Panc1 (cell line): ENCODE measurements at regions not wholly inside any gene's neighbourhood (a gene's known extent, or its start where the extent isn't known, plus 50 kb on each side); places are given as distances from the start of the nearest gene placed in this dataset.

Experiments used
- ATAC-seq: fragments of 200-7000 bp; cut with Tn5 transposase; 2 replicates; pipeline ENCODE4 v1.9.1; 2020; ENCODE audit warnings: mild to moderate bottlenecking, moderate library complexity
- BruUV-seq: library from RNA; stranded (reverse); fragments of 400-500 nt; replicated peaks from 2 replicates; lab custom pipeline; 2021; lab: Mats Ljungman, UMichigan
- CTCF ChIA-PET: fragments of 300-600 bp; sonication (Branson Sonifier 250); formaldehyde crosslinking; loops from one replicate; lab custom pipeline; 2022; ENCODE audit warnings: antibody characterized with exemption; lab: Charles Lee
- POLR2A ChIA-PET: fragments of 300-600 bp; sonication (Branson Sonifier 250); formaldehyde crosslinking; loops from one replicate; lab custom pipeline; 2022; ENCODE audit warnings: antibody characterized with exemption; lab: Charles Lee
- DNase-seq: peaks from one replicate; pipeline ENCODE4 v3.0.0-alpha.2; 2010; ENCODE audit warnings: low read depth, low spot score
- H3K27ac ChIP-seq: 2 replicates; pipeline ENCODE4 v1.5.1; 2011; ENCODE audit warnings: mild to moderate bottlenecking, low read length, inconsistent platforms
- H3K27me3 ChIP-seq: fragments of 200-500 bp; sonication (Bioruptor generic); 2 replicates; pipeline ENCODE4 v1.6.0; 2014; ENCODE audit warnings: low read length, inconsistent platforms; ENCODE audit not compliant: control insufficient read depth, insufficient read depth
- H3K36me3 ChIP-seq: fragments of 200-500 bp; sonication (Bioruptor generic); 2 replicates; pipeline ENCODE4 v1.5.1; 2014; ENCODE audit warnings: inconsistent platforms, mild to moderate bottlenecking, low read length, moderate library complexity; ENCODE audit not compliant: control insufficient read depth, insufficient read depth
- H3K4me1 ChIP-seq: 2 replicates; pipeline ENCODE4 v1.5.1; 2011; ENCODE audit warnings: inconsistent platforms, mild to moderate bottlenecking, low read length, moderate library complexity; ENCODE audit not compliant: control insufficient read depth, insufficient read depth
- H3K4me3 ChIP-seq, 2 experiments: 2 replicates each; pipeline ENCODE4 v1.5.1; 2011 to 2012; ENCODE audit warnings: low read depth in 2 of 2, low read length in 2 of 2, mild to moderate bottlenecking in 2 of 2, inconsistent platforms in 1 of 2, moderate library complexity in 1 of 2
- H3K9me3 ChIP-seq: fragments of 200-500 bp; sonication (Bioruptor generic); 2 replicates; pipeline ENCODE4 v1.5.1; 2014; ENCODE audit warnings: low read depth, mild to moderate bottlenecking, inconsistent platforms, low read length, moderate library complexity; ENCODE audit not compliant: control insufficient read depth, insufficient read depth
- POLR2AphosphoS5 ChIP-seq: IDR thresholded peaks from 2 replicates; pipeline ENCODE4 v1.6.1; 2012; ENCODE audit warnings: mild to moderate bottlenecking, low read depth, low read length, moderate library complexity
- SIN3A ChIP-seq: IDR thresholded peaks from 2 replicates; pipeline ENCODE4 v1.6.1; 2012; ENCODE audit warnings: low read depth, mild to moderate bottlenecking, low read length, moderate library complexity, borderline replicate concordance; ENCODE audit not compliant: insufficient read depth
- TCF7L2 ChIP-seq: IDR thresholded peaks from 2 replicates; pipeline ENCODE4 v1.6.1; 2011; ENCODE audit warnings: mild to moderate bottlenecking, low read depth, low read length, inconsistent platforms
- in situ Hi-C: cut with HindIII; loops from 2 replicates; pipeline ENCODE4 v1.10.0; 2016; ENCODE audit warnings: low sequenced_read_pairs, low pct_unique_long_range_greater_than_20kb
- intact Hi-C: fragments of 100-400 bp; cut with micrococcal nuclease; formaldehyde crosslinking; loops from one replicate; pipeline ENCODE4 v1.10.0; 2022; ENCODE audit not compliant: unreplicated experiment
- TF ChIP-seq, protein P1 (sequence below): fragments of 450-650 bp; IDR thresholded peaks from 2 replicates; pipeline ENCODE4 v1.5.1; 2017; ENCODE audit warnings: mild to moderate bottlenecking
- TF ChIP-seq, protein P2 (sequence below), 2 experiments: IDR thresholded peaks; 2 replicates each; pipeline ENCODE4 v1.6.1; 2011 to 2012; ENCODE audit warnings: low read depth in 2 of 2, control low read depth in 1 of 2, low read length in 1 of 2, mild to moderate bottlenecking in 1 of 2, moderate library complexity in 1 of 2; ENCODE audit not compliant: insufficient read depth in 1 of 2

DNA sequence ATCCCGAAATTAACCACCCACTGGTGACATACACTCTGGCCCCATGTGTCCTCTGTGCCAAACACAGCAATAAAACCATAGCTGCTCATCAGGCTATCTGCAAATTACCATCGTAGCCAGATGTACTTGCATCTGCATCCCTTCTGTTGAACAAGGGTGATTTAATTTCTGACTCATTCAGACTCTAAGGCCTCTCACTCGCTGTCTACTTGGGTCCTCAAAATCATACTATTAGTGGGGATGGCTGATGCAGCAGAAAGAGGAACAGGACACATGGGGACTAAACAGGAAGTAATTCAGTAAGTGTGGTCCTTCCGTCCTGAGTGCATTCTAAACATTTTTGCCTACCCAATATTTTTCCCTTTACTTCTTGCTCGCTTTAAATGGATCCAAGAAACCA lies 2275.0 kb upstream of the PCDH20 start:
- Histone ChIP-seq H3K36me3 (no peaks in the 10 kb centered on the region), H3K9me3 (no peaks in the 10 kb centered on the region), H3K27ac (no peak overlapping the region), H3K4me3 (no peak overlapping the region), H3K4me1 (no peaks in the 10 kb centered on the region), H3K27me3 (no peaks in the 10 kb centered on the region)
- BruUV-seq: no TSS peak
- intact Hi-C loops (no loop called here), in situ Hi-C loops (no loop called here)
- ATAC-seq: no peak
- CTCF ChIA-PET: no interaction called here
- POLR2A ChIA-PET: no interaction called here
- TF ChIP-seq TCF7L2: no peak
- TF ChIP-seq, protein P1, sequence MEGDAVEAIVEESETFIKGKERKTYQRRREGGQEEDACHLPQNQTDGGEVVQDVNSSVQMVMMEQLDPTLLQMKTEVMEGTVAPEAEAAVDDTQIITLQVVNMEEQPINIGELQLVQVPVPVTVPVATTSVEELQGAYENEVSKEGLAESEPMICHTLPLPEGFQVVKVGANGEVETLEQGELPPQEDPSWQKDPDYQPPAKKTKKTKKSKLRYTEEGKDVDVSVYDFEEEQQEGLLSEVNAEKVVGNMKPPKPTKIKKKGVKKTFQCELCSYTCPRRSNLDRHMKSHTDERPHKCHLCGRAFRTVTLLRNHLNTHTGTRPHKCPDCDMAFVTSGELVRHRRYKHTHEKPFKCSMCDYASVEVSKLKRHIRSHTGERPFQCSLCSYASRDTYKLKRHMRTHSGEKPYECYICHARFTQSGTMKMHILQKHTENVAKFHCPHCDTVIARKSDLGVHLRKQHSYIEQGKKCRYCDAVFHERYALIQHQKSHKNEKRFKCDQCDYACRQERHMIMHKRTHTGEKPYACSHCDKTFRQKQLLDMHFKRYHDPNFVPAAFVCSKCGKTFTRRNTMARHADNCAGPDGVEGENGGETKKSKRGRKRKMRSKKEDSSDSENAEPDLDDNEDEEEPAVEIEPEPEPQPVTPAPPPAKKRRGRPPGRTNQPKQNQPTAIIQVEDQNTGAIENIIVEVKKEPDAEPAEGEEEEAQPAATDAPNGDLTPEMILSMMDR: no peak
- TF ChIP-seq POLR2AphosphoS5: no peak
- no peak for TF ChIP-seq SIN3A
- TF ChIP-seq, protein P2, sequence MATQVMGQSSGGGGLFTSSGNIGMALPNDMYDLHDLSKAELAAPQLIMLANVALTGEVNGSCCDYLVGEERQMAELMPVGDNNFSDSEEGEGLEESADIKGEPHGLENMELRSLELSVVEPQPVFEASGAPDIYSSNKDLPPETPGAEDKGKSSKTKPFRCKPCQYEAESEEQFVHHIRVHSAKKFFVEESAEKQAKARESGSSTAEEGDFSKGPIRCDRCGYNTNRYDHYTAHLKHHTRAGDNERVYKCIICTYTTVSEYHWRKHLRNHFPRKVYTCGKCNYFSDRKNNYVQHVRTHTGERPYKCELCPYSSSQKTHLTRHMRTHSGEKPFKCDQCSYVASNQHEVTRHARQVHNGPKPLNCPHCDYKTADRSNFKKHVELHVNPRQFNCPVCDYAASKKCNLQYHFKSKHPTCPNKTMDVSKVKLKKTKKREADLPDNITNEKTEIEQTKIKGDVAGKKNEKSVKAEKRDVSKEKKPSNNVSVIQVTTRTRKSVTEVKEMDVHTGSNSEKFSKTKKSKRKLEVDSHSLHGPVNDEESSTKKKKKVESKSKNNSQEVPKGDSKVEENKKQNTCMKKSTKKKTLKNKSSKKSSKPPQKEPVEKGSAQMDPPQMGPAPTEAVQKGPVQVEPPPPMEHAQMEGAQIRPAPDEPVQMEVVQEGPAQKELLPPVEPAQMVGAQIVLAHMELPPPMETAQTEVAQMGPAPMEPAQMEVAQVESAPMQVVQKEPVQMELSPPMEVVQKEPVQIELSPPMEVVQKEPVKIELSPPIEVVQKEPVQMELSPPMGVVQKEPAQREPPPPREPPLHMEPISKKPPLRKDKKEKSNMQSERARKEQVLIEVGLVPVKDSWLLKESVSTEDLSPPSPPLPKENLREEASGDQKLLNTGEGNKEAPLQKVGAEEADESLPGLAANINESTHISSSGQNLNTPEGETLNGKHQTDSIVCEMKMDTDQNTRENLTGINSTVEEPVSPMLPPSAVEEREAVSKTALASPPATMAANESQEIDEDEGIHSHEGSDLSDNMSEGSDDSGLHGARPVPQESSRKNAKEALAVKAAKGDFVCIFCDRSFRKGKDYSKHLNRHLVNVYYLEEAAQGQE (IDR thresholded peaks at IDR 0.05; ENCODE audit: insufficient read depth in 1 of 2, low read depth in 2 of 2, low read length in 1 of 2): no peak
- no peak for DNase-seq

DNA sequence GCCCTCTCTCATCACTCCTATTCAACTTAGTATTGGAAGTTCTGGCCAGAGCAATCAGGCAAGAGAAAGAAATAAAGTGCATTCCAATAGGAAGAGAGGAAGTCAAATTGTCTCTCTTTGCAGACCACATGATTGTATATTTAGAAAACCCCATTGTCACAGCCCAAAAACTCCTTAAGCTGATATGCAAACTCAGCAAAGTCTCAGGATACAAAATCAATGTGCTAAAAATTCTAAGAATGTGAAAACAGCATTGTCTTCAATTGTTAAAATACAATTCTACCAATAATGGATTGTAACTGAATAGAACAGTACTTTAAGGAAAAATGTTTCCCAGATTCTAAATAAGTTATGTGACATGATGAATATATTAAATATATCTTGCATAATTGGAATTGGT lies 2269.2 kb upstream of the PCDH20 start:
- ChIA-PET POLR2A (no interaction called here), CTCF (no interaction called here)
- DNase-seq: no peak
- H3K27me3 ChIP-seq: no peaks in the 10 kb centered on the region
- no TSS peak for BruUV-seq
- TF ChIP-seq, protein P2 (IDR thresholded peaks at IDR 0.05; ENCODE audit: insufficient read depth in 1 of 2, low read depth in 2 of 2, low read length in 1 of 2): no peak
- TF ChIP-seq TCF7L2 (no peak), SIN3A (no peak), POLR2AphosphoS5 (no peak)
- TF ChIP-seq, protein P1: no peak
- H3K36me3 ChIP-seq: no peaks in the 10 kb centered on the region
- H3K4me1 ChIP-seq: no peaks in the 10 kb centered on the region
- no peak overlapping the region for H3K4me3 ChIP-seq
- no peak for ATAC-seq
- in situ Hi-C loops: no loop called here
- intact Hi-C loops: no loop called here
- no peaks in the 10 kb centered on the region for H3K9me3 ChIP-seq
- no peak overlapping the region for H3K27ac ChIP-seq
